HFFc6 (cell line): ENCODE measurements at regions not wholly inside any gene's neighbourhood (a gene's known extent, or its start where the extent isn't known, plus 50 kb on each side); places are given as distances from the start of the nearest gene placed in this dataset.
A peak's percentile ranks its signal among the peaks of the same experiment; 100 is the strongest.

Source experiments
- DNase-seq: peaks from one replicate; pipeline ENCODE4 v3.0.0-alpha.2; 2018
- H3K27ac Mint-ChIP-seq: 2 replicates; pipeline ENCODE4 v1.8.0; 2020; ENCODE audit warnings: mild to moderate bottlenecking, mixed read lengths
- H3K27me3 Mint-ChIP-seq: 2 replicates; pipeline ENCODE4 v1.8.0; 2021; ENCODE audit warnings: mild to moderate bottlenecking, moderate library complexity, mixed read lengths; ENCODE audit not compliant: insufficient read depth
- H3K36me3 Mint-ChIP-seq: 2 replicates; pipeline ENCODE4 v1.8.0; 2021; ENCODE audit warnings: low read depth, mixed read lengths
- H3K4me1 Mint-ChIP-seq: 2 replicates; pipeline ENCODE4 v1.8.0; 2020; ENCODE audit warnings: low read depth, mixed read lengths
- H3K4me3 Mint-ChIP-seq: 2 replicates; pipeline ENCODE4 v1.8.0; 2020; ENCODE audit warnings: mild to moderate bottlenecking, moderate library complexity, mixed read lengths
- H3K9me3 Mint-ChIP-seq: 2 replicates; pipeline ENCODE4 v1.8.0; 2020; ENCODE audit warnings: mild to moderate bottlenecking, mixed read lengths
- CTCF ChIP-seq: fragments of 200-600 bp; sonication (generic); IDR thresholded peaks from 2 replicates; pipeline ENCODE4 v1.5.0; 2021; ENCODE audit warnings: antibody characterized with exemption, mild to moderate bottlenecking

GRCh38 chr10:3391657-3392056 lies 219.1 kb upstream of the PITRM1 start:
- peak; percentile 18 for DNase-seq
- TF ChIP-seq CTCF = no peak

GRCh38 chr10:3389130-3389529 lies 216.5 kb upstream of the PITRM1 start:
- H3K4me3 Mint-ChIP-seq = no peak overlapping the region
- no peak overlapping the region for H3K27ac Mint-ChIP-seq
- TF ChIP-seq CTCF = no peak
- H3K27me3 Mint-ChIP-seq = peaks cover 11% of the 10 kb centered on the region
- peaks cover 14% of the 10 kb centered on the region for H3K36me3 Mint-ChIP-seq
- peaks cover 13% of the 10 kb centered on the region for H3K9me3 Mint-ChIP-seq
- no peak for DNase-seq
- peaks cover 24% of the 10 kb centered on the region for H3K4me1 Mint-ChIP-seq

More at GRCh38 chr10:3391657-3392056, 219.1 kb upstream of the PITRM1 start:
- peaks cover 31% of the 10 kb centered on the region for H3K4me1 Mint-ChIP-seq
- no peak overlapping the region for H3K27ac Mint-ChIP-seq
- peaks cover 8% of the 10 kb centered on the region for H3K36me3 Mint-ChIP-seq
- peaks cover 9% of the 10 kb centered on the region for H3K9me3 Mint-ChIP-seq
- H3K27me3 Mint-ChIP-seq = peaks cover 13% of the 10 kb centered on the region
- H3K4me3 Mint-ChIP-seq = no peak overlapping the region

- TF ChIP-seq CTCF = no peak
- Mint-ChIP-seq H3K27me3 (peaks cover 21% of the 10 kb centered on the region), H3K27ac (no peak overlapping the region), H3K4me3 (no peak overlapping the region), H3K4me1 (no peaks in the 10 kb centered on the region), H3K36me3 (peaks cover 14% of the 10 kb centered on the region), H3K9me3 (peaks cover 11% of the 10 kb centered on the region)
- no peak for DNase-seq
These were observed 212.9 kb upstream of the PITRM1 start for GRCh38 chr10:3385487-3385886.

- Mint-ChIP-seq H3K36me3 (peaks cover 14% of the 10 kb centered on the region), H3K27ac (no peak overlapping the region), H3K4me1 (no peaks in the 10 kb centered on the region), H3K4me3 (no peak overlapping the region), H3K27me3 (peaks cover 28% of the 10 kb centered on the region), H3K9me3 (peaks cover 11% of the 10 kb centered on the region)
- no peak for TF ChIP-seq CTCF
- DNase-seq = no peak
These were observed 209.5 kb upstream of the PITRM1 start for GRCh38 chr10:3382092-3382491.

- Mint-ChIP-seq H3K4me3 (no peak overlapping the region), H3K27me3 (peaks cover 33% of the 10 kb centered on the region), H3K27ac (no peak overlapping the region), H3K36me3 (peaks cover 8% of the 10 kb centered on the region), H3K9me3 (peaks cover 7% of the 10 kb centered on the region), H3K4me1 (no peaks in the 10 kb centered on the region)
- DNase-seq = no peak
- no peak for TF ChIP-seq CTCF
These were observed 207.9 kb upstream of the PITRM1 start for GRCh38 chr10:3380406-3381050.
